DND-41 (cell line): ENCODE measurements at regions not wholly inside any gene's neighbourhood (a gene's known extent, or its start where the extent isn't known, plus 50 kb on each side); places are given as distances from the start of the nearest gene placed in this dataset.

Experiments
- ATAC-seq: fragments of 200-7000 bp; cut with Tn5 transposase; 3 replicates; pipeline ENCODE4 v1.9.1; 2021; ENCODE audit warnings: low read depth; ENCODE audit not compliant: insufficient read depth
- DNase-seq: peaks from one replicate; pipeline ENCODE4 v3.0.0-alpha.2; 2020
- H2AFZ ChIP-seq: 2 replicates; pipeline ENCODE4 v1.6.0; 2012; ENCODE audit warnings: low read depth, low read length
- H3K27ac ChIP-seq: 2 replicates; pipeline ENCODE4 v1.5.1; 2012; ENCODE audit warnings: low read length, inconsistent platforms
- H3K27me3 ChIP-seq: fragments of 200-600 bp; sonication (generic); 2 replicates; pipeline ENCODE4 v1.6.0; 2012; ENCODE audit warnings: low read length, mild to moderate bottlenecking, inconsistent platforms; ENCODE audit not compliant: insufficient read depth, poor library complexity
- H3K36me3 ChIP-seq: 2 replicates; pipeline ENCODE4 v1.5.1; 2012; ENCODE audit warnings: low read length, inconsistent platforms; ENCODE audit not compliant: insufficient read depth
- H3K4me1 ChIP-seq: 2 replicates; pipeline ENCODE4 v1.5.1; 2012; ENCODE audit warnings: mild to moderate bottlenecking, low read length; ENCODE audit not compliant: insufficient read depth
- H3K4me2 ChIP-seq: 2 replicates; pipeline ENCODE4 v1.6.0; 2012; ENCODE audit warnings: mild to moderate bottlenecking, moderate library complexity, low read length, inconsistent platforms; ENCODE audit not compliant: insufficient read depth
- H3K4me3 ChIP-seq, 2 experiments: fragments of 200-600 bp in 1 of 2; shearing (Covaris generic) in 1 of 2; 2 replicates each; pipeline ENCODE4 v1.5.1; 2012 to 2016; ENCODE audit warnings: inconsistent platforms in 2 of 2, low read length in 2 of 2, mild to moderate bottlenecking in 2 of 2, low read depth in 1 of 2, moderate library complexity in 1 of 2
- H3K79me2 ChIP-seq: 2 replicates; pipeline ENCODE4 v1.6.0; 2012; ENCODE audit warnings: low read length, inconsistent platforms; ENCODE audit not compliant: insufficient read depth
- H3K9ac ChIP-seq: 2 replicates; pipeline ENCODE4 v1.6.0; 2012; ENCODE audit warnings: low read depth, mild to moderate bottlenecking, inconsistent platforms, low read length, moderate library complexity
- H3K9me3 ChIP-seq: 2 replicates; pipeline ENCODE4 v1.5.1; 2012; ENCODE audit warnings: low read length, moderate library complexity, mild to moderate bottlenecking, inconsistent platforms; ENCODE audit not compliant: insufficient read depth, severe bottlenecking
- H4K20me1 ChIP-seq: 2 replicates; pipeline ENCODE4 v1.6.0; 2012; ENCODE audit warnings: low read length; ENCODE audit not compliant: insufficient read depth
- EZH2 ChIP-seq: IDR thresholded peaks from 3 replicates; pipeline ENCODE4 v1.6.1; 2012; ENCODE audit warnings: borderline replicate concordance, low read depth, mild to moderate bottlenecking, moderate library complexity, low read length, inconsistent platforms; ENCODE audit not compliant: severe bottlenecking
- TF ChIP-seq, protein P1 (sequence below): IDR thresholded peaks from 2 replicates; pipeline ENCODE4 v1.5.1; 2012; ENCODE audit warnings: borderline replicate concordance, low read length, moderate library complexity, mild to moderate bottlenecking; ENCODE audit not compliant: poor library complexity, severe bottlenecking; ENCODE audit errors: extremely low read depth

DNA sequence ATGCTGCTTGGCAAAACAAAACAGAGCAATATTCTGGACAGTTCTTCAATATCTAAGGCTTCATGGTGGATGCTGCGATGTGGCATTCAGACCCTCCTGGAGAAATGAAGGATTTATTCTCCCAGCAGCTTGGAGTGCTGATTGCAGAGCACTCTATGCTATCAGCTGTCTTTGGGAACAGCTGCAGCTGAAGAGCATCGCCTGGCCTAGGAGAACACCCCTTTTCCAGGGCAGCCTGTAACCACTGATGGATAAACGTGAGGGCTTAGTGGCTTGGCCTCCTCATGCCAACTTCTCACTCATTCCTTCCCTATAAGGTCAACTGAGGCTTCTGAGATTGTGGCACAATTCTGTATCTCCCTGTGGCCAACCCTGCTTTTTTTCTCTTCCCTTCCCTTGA lies 638.1 kb upstream of the CNTNAP2 start:
- ATAC-seq: no peak
- Histone ChIP-seq H3K4me3 (no peak overlapping the region), H3K27ac (no peak overlapping the region), H3K4me1 (no peaks in the 10 kb centered on the region), H4K20me1 (no peaks in the 10 kb centered on the region), H3K4me2 (no peak overlapping the region), H2AFZ (no peak overlapping the region), H3K27me3 (no peaks in the 10 kb centered on the region), H3K36me3 (no peaks in the 10 kb centered on the region), H3K9me3 (no peaks in the 10 kb centered on the region), H3K9ac (no peak overlapping the region), H3K79me2 (no peaks in the 10 kb centered on the region)
- no peak for DNase-seq
- no peak for TF ChIP-seq EZH2
- TF ChIP-seq, protein P1, sequence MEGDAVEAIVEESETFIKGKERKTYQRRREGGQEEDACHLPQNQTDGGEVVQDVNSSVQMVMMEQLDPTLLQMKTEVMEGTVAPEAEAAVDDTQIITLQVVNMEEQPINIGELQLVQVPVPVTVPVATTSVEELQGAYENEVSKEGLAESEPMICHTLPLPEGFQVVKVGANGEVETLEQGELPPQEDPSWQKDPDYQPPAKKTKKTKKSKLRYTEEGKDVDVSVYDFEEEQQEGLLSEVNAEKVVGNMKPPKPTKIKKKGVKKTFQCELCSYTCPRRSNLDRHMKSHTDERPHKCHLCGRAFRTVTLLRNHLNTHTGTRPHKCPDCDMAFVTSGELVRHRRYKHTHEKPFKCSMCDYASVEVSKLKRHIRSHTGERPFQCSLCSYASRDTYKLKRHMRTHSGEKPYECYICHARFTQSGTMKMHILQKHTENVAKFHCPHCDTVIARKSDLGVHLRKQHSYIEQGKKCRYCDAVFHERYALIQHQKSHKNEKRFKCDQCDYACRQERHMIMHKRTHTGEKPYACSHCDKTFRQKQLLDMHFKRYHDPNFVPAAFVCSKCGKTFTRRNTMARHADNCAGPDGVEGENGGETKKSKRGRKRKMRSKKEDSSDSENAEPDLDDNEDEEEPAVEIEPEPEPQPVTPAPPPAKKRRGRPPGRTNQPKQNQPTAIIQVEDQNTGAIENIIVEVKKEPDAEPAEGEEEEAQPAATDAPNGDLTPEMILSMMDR: no peak

DNA sequence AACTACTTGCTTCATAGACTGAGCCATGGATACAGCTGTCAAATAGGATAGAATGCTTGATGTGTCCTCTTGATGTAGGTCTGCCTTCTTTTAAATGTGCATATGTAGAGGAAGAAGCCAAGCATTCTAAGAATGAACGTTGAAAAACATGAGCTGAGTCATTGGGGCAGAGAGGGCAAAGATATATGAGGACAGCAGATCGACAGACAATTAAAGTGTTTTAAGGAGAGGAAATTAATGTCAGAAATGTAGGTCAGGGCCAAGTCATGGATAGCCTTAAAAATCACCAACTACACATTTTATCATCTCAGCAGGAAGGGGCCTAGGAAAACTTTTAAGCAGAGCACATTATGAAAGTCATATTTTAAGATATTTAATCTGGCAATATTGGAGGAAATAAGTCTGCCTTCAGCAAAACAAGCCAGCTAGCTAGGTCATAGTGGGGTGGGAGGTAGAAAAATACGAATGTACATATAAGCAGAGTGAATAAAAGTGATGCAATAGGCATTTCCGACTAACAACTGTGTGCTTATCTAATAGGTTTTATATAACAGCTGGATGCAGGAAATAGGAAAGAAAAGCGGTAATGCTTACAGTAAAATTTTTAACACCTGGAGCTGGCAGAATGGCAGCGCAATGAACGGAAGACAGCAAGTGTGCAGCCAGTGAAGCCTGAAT lies 638.3 kb upstream of the TPK1 start:
- no peaks in the 10 kb centered on the region for H3K4me1 ChIP-seq
- H3K4me3 ChIP-seq: no peak overlapping the region
- H3K27me3 ChIP-seq: no peaks in the 10 kb centered on the region
- H3K27ac ChIP-seq: no peak overlapping the region
- no peaks in the 10 kb centered on the region for H4K20me1 ChIP-seq
- no peaks in the 10 kb centered on the region for H3K79me2 ChIP-seq
- no peaks in the 10 kb centered on the region for H3K36me3 ChIP-seq
- no peak overlapping the region for H3K4me2 ChIP-seq
- H3K9me3 ChIP-seq: no peaks in the 10 kb centered on the region
- ATAC-seq (no peak), DNase-seq (no peak)
- no peak overlapping the region for H2AFZ ChIP-seq
- TF ChIP-seq, protein P1: no peak
- no peak for TF ChIP-seq EZH2
- H3K9ac ChIP-seq: no peak overlapping the region

DNA sequence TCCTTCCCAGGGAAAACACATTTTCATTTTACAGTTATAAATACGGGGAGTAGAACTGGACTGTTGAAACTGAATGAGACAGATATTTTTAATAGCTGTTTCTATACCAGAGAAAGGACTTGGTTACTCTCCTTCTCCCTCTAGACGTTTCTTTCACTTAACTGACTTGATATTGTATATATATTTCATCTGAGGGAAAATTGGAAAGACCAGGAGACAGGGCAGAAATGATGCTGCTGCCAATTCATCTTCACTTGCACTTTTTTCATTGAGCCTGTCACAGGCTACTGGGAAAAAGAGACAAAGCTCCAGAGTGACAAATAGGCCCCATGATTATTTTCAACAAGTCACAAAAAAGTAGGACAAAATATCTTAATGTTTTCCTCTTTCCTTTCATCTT lies 636.0 kb upstream of the TPK1 start:
- Histone ChIP-seq H3K9ac (no peak overlapping the region), H3K79me2 (no peaks in the 10 kb centered on the region), H2AFZ (no peak overlapping the region), H3K4me3 (no peak overlapping the region), H3K27me3 (no peaks in the 10 kb centered on the region), H3K36me3 (no peaks in the 10 kb centered on the region), H3K4me2 (no peak overlapping the region), H3K27ac (no peak overlapping the region), H3K9me3 (no peaks in the 10 kb centered on the region), H4K20me1 (no peaks in the 10 kb centered on the region), H3K4me1 (no peaks in the 10 kb centered on the region)
- no peak for DNase-seq
- TF ChIP-seq EZH2: no peak
- TF ChIP-seq, protein P1: no peak
- ATAC-seq: no peak

- no peak for DNase-seq
Measured at GRCh38 chr7:145464287-145464686, 628.4 kb upstream of the TPK1 start.

More at GRCh38 chr7:145464287-145464686, 628.4 kb upstream of the TPK1 start:
- no peak for ATAC-seq
- Histone ChIP-seq H3K9me3 (peaks cover 4% of the 10 kb centered on the region), H3K4me2 (no peak overlapping the region), H3K36me3 (no peaks in the 10 kb centered on the region), H3K27me3 (no peaks in the 10 kb centered on the region), H3K27ac (no peak overlapping the region), H3K9ac (no peak overlapping the region), H3K4me3 (no peak overlapping the region), H3K79me2 (no peaks in the 10 kb centered on the region), H2AFZ (no peak overlapping the region), H3K4me1 (no peaks in the 10 kb centered on the region), H4K20me1 (no peaks in the 10 kb centered on the region)
- no peak for TF ChIP-seq EZH2
- TF ChIP-seq, protein P1: no peak
